Fibroblast of villous mesenchyme (primary cell): ENCODE measurements at regions not wholly inside any gene's neighbourhood (a gene's known extent, or its start where the extent isn't known, plus 50 kb on each side); places are given as distances from the start of the nearest gene placed in this dataset.

ENCODE experiments used
- DNase-seq: peaks from one replicate; pipeline ENCODE4 v3.0.0-alpha.2; 2010; ENCODE audit warnings: low read depth
- H3K4me3 ChIP-seq: 2 replicates; pipeline ENCODE4 v1.5.1; 2011; ENCODE audit warnings: low read depth, mild to moderate bottlenecking, low read length
- TF ChIP-seq, protein P1 (sequence below): IDR thresholded peaks from 2 replicates; pipeline ENCODE4 v1.5.1; 2012; ENCODE audit warnings: low read depth, mild to moderate bottlenecking, low read length; ENCODE audit not compliant: insufficient read depth

DNA sequence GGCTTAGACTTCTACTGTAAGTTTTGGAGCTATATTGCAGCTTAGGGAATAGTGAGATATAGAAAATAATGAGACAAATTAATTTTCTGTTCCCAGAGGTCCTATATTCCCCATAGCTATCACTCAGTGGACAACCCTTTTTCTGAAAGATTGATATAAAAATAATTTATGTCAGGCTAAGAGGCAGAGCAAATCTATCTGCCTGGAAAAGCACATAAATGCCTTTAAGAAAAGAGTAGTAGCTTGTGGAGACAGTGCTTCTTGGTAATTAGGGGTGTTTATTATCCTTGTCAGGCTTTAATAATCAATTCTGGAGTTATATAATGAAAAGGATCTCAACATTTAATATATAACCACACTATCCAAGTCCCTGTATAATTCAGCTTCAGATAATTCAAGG, 1162.8 kb upstream of the PCDH20 start:
- DNase-seq = no peak
- TF ChIP-seq, protein P1, sequence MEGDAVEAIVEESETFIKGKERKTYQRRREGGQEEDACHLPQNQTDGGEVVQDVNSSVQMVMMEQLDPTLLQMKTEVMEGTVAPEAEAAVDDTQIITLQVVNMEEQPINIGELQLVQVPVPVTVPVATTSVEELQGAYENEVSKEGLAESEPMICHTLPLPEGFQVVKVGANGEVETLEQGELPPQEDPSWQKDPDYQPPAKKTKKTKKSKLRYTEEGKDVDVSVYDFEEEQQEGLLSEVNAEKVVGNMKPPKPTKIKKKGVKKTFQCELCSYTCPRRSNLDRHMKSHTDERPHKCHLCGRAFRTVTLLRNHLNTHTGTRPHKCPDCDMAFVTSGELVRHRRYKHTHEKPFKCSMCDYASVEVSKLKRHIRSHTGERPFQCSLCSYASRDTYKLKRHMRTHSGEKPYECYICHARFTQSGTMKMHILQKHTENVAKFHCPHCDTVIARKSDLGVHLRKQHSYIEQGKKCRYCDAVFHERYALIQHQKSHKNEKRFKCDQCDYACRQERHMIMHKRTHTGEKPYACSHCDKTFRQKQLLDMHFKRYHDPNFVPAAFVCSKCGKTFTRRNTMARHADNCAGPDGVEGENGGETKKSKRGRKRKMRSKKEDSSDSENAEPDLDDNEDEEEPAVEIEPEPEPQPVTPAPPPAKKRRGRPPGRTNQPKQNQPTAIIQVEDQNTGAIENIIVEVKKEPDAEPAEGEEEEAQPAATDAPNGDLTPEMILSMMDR = no peak
- H3K4me3 ChIP-seq = no peak overlapping the region

GRCh38 chr13:62564770-62565169, 1149.1 kb upstream of the PCDH20 start:
- H3K4me3 ChIP-seq = no peak overlapping the region
- DNase-seq = no peak
- TF ChIP-seq, protein P1 = no peak

DNA sequence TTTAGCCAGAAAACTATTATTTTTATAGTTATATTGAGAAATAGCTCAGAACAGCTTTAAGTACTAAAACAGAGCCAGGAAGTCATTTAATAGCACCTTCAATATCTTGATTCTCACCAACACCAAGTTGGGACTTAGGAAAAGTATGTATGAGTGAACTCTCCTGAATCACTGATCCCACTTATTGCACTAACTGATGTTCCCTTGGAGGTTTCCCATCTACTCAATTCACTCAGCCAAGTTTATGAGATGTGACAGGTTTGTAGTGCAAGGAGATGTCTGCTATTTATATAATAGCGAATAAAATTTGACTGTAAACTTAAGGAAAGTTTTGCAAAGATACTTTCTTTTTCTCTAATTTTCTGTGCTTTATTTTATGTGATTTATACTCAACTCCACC, 1147.6 kb upstream of the PCDH20 start:
- DNase-seq = no peak
- TF ChIP-seq, protein P1 = no peak
- H3K4me3 ChIP-seq = no peak overlapping the region

- no peak overlapping the region for H3K4me3 ChIP-seq
- TF ChIP-seq, protein P1 = no peak
- DNase-seq = no peak
Observed at GRCh38 chr13:62556978-62557377, 1141.3 kb upstream of the PCDH20 start.

DNA sequence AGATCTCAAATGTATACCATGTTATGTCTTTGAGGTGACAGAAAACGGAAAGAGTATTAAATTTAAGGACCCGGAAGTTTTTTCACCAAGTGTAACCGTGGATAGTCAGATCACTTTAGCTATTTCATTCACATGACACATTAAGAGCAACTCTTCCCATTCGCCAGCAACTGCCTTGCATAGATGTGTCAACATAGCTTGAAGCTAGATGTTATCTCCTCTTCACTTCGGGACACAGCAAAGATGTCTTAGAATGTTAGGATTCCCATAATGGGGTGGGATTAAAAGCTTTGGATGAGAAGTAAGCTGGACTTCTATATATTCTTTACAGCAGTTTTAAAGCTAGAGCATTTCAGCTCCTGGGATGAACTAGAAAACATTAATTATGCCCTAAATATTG, 1135.9 kb upstream of the PCDH20 start:
- TF ChIP-seq, protein P1 = no peak
- no peak for DNase-seq
- H3K4me3 ChIP-seq = no peak overlapping the region

DNA sequence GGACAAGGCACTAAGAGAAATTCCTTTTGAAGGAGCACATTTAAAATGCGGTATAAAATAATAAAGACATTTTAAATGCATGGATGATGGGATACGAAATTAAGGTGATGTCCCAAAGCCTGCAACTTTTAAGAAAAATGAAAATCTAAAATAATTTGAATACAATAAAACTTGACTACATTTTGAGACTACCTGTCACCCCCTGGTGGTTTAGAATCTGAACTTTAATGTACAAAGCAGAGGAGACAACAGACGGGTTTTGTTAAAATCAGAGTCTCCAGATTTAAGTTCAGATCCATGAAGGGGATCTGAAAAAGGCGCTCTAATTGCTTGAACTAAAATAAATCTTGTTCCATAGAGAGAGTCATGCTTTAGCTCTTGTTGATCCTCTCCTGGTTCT, 1129.3 kb upstream of the PCDH20 start:
- TF ChIP-seq, protein P1 = no peak
- no peak for DNase-seq
- H3K4me3 ChIP-seq = no peak overlapping the region

DNA sequence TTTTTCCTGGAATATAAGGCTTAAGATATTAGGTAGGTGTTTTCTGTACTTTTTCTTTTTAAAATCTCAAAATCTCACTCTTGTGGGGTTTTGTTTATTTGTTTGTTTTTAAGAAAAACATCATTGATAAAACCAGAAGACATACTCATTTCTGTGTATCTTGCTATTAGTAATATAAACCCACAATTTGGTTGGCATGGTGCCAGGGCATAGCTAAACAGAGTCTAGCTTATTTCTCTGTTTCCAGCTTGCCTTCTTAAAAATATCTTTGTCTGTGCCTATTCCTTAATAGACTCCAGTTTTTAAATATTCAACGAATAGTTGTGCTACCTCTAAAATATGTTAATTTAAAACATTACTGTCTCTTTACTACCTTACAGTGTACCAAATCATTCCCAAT, 1121.9 kb upstream of the PCDH20 start:
- no peak for DNase-seq
- TF ChIP-seq, protein P1 = no peak
- H3K4me3 ChIP-seq = no peak overlapping the region
